CMK (cell line): ENCODE measurements at regions not wholly inside any gene's neighbourhood (a gene's known extent, or its start where the extent isn't known, plus 50 kb on each side); places are given as distances from the start of the nearest gene placed in this dataset.
"Not testable (repeated sequence)": the region's sequence is repeated elsewhere in the genome, so short reads cannot be mapped to it uniquely, and the experiment has no call there.

ENCODE experiments used
- DNase-seq: peaks from one replicate; pipeline ENCODE4 v3.0.0-alpha.2; 2010; ENCODE audit warnings: low read depth

- no peak for DNase-seq
Observed at GRCh38 chr2:147182260-147182659, 662.6 kb upstream of the ACVR2A start.

- DNase-seq = no peak
Observed at GRCh38 chr2:147181351-147182029, 663.3 kb upstream of the ACVR2A start.

GRCh38 chr2:147177071-147177857, 667.6 kb upstream of the ACVR2A start:
- DNase-seq = no peak

- DNase-seq = no peak
Observed at GRCh38 chr2:147174824-147175254, 670.0 kb upstream of the ACVR2A start.

- DNase-seq = no peak
Observed at GRCh38 chr2:147173798-147174197, 671.0 kb upstream of the ACVR2A start.

GRCh38 chr2:147173189-147173581, 671.6 kb upstream of the ACVR2A start:
- DNase-seq = no peak

GRCh38 chr2:147172493-147173188, 672.2 kb upstream of the ACVR2A start:
- DNase-seq = no peak

GRCh38 chr2:147171941-147172340, 672.9 kb upstream of the ACVR2A start:
- no peak for DNase-seq

GRCh38 chr2:147170932-147171331, 673.9 kb upstream of the ACVR2A start:
- no peak for DNase-seq

- DNase-seq = no peak
Observed at GRCh38 chr2:147165697-147166382, 679.0 kb upstream of the ACVR2A start.

GRCh38 chr2:147164563-147164962, 680.3 kb upstream of the ACVR2A start:
- no peak for DNase-seq

- no peak for DNase-seq
Observed at GRCh38 chr2:147161746-147162145, 683.1 kb upstream of the ACVR2A start.

- DNase-seq = no peak
Observed at GRCh38 chr2:147156970-147157369, 687.9 kb upstream of the ACVR2A start.

GRCh38 chr2:147150241-147150635, 694.6 kb upstream of the ACVR2A start:
- DNase-seq = no peak

GRCh38 chr2:147149575-147150240, 695.1 kb upstream of the ACVR2A start:
- no peak for DNase-seq

- DNase-seq = no peak
Observed at GRCh38 chr2:147147802-147148201, 697.0 kb upstream of the ACVR2A start.

GRCh38 chr2:147141930-147142329, 702.9 kb upstream of the ACVR2A start:
- no peak for DNase-seq

GRCh38 chr2:147139732-147140131, 705.1 kb upstream of the ACVR2A start:
- DNase-seq = not testable (repeated sequence)

GRCh38 chr2:147137711-147138110, 707.1 kb upstream of the ACVR2A start:
- DNase-seq = no peak

GRCh38 chr2:147135376-147135775, 709.5 kb upstream of the ACVR2A start:
- DNase-seq = no peak

GRCh38 chr2:147133286-147133908, 711.4 kb upstream of the ACVR2A start:
- no peak for DNase-seq
